ENCODE measurements at regions not wholly inside any gene's neighbourhood (a gene's known extent, or its start where the extent isn't known, plus 50 kb on each side); places are given as distances from the start of the nearest gene placed in this dataset.

GRCh38 chr3:159923956-159924355 is 64.7 kb upstream of the IL12A start:
- H3K4me1 ChIP-seq (ENCODE audit: insufficient read depth) = no peaks in the 10 kb centered on the region
- no peak overlapping the region for H3K4me2 ChIP-seq
- no peak overlapping the region for H2AFZ ChIP-seq
- H3K9me3 ChIP-seq (ENCODE audit: low read depth) = no peaks in the 10 kb centered on the region
- H3K27me3 ChIP-seq = no peaks in the 10 kb centered on the region
- no peaks in the 10 kb centered on the region for H4K20me1 ChIP-seq (ENCODE audit: insufficient read depth, poor library complexity, severe bottlenecking)
- no peaks in the 10 kb centered on the region for H3K36me3 ChIP-seq (replicated peaks; ENCODE audit: insufficient read depth, low read depth)
- 94% methylated on average over 6 of the region's 6 CpGs for WGBS (ENCODE audit: low lambda C conversion rate, missing lambda C conversion rate)
- H3K79me2 ChIP-seq = no peaks in the 10 kb centered on the region
- no peaks in the 10 kb centered on the region for H3K9me2 ChIP-seq (replicated peaks; ENCODE audit: insufficient read depth)
- no peak overlapping the region for H3K27ac ChIP-seq
- DNase-seq (ENCODE audit: low spot score) = no peak
- no peak overlapping the region for H3K4me3 ChIP-seq
- TF ChIP-seq CTCF (IDR thresholded peaks at IDR 0.05; ENCODE audit: poor library complexity) (no peak), EZH2phosphoT487 (IDR thresholded peaks at IDR 0.05; ENCODE audit: low read depth, severe bottlenecking, unreplicated experiment) (no peak)

DNA sequence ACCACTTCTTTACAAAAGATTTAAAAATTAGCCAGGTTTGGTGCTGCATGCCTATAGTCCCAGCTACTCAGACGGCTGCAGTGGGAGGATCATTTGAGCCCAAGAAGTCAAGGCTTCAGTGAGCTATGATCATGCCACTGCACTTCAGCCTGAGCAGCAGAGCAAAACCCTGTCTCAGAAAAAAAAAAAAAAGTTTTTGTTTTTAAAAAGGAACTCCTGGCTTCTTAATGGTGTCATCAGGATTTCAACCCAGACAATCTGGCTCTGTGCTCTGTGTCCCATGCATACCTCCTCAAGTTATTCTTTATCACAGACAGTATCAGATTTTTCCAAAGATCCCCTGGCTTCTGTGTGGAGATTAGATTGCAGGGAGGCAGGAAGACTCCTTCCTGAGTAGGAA is 64.2 kb upstream of the IL12A start:
- H3K27me3 ChIP-seq = no peaks in the 10 kb centered on the region

DNA sequence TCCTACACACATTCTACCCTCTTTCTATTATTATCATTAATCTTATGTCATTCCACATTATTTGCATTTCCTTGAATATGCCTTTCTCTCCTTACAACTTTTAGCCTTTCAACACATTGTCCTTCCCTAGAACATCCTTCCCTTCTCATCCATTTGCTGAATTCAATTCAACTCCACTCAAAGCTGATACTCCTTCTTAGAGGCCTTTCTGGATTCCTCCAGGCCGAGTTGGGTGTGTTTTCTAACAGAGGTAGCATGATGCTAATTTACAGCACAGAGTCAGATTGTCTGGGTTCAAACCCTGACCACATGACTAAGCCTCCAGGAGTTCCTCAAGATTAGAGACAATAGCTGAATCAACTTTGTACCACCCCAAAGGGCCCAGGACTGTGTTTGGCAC is 63.4 kb upstream of the IL12A start:
- no peak overlapping the region for H3K27ac ChIP-seq

More for the DNA sequence above, 64.2 kb upstream of the IL12A start:
- TF ChIP-seq EZH2phosphoT487 (IDR thresholded peaks at IDR 0.05; ENCODE audit: low read depth, severe bottlenecking, unreplicated experiment) = no peak
- TF ChIP-seq CTCF (IDR thresholded peaks at IDR 0.05; ENCODE audit: poor library complexity) = no peak
- no peak for TF ChIP-seq EZH2 (IDR thresholded peaks at IDR 0.05; ENCODE audit: borderline replicate concordance)
- Histone ChIP-seq H3K4me1 (ENCODE audit: insufficient read depth) (no peaks in the 10 kb centered on the region), H4K20me1 (ENCODE audit: insufficient read depth, poor library complexity, severe bottlenecking) (no peaks in the 10 kb centered on the region), H2AFZ (no peak overlapping the region), H3K9me3 (ENCODE audit: low read depth) (no peaks in the 10 kb centered on the region), H3K4me3 (no peak overlapping the region), H3K36me3 (replicated peaks; ENCODE audit: insufficient read depth, low read depth) (no peaks in the 10 kb centered on the region), H3K4me2 (no peak overlapping the region), H3K9me2 (replicated peaks; ENCODE audit: insufficient read depth) (no peaks in the 10 kb centered on the region), H3K79me2 (no peaks in the 10 kb centered on the region), H3K27ac (no peak overlapping the region)
- 86% methylated on average over 1 of the region's 1 CpG for WGBS (ENCODE audit: low lambda C conversion rate, missing lambda C conversion rate)
- no peak for DNase-seq (ENCODE audit: low spot score)

More for the DNA sequence above, 63.4 kb upstream of the IL12A start:
- no peaks in the 10 kb centered on the region for H3K79me2 ChIP-seq
- H3K4me3 ChIP-seq = no peak overlapping the region
- H3K4me2 ChIP-seq = no peak overlapping the region
- no peaks in the 10 kb centered on the region for H3K9me2 ChIP-seq (replicated peaks; ENCODE audit: insufficient read depth)
- no peaks in the 10 kb centered on the region for H3K36me3 ChIP-seq (replicated peaks; ENCODE audit: insufficient read depth, low read depth)
- no peak for DNase-seq (ENCODE audit: low spot score)
- no peaks in the 10 kb centered on the region for H3K9me3 ChIP-seq (ENCODE audit: low read depth)
- no peak overlapping the region for H2AFZ ChIP-seq
- H3K4me1 ChIP-seq (ENCODE audit: insufficient read depth) = no peaks in the 10 kb centered on the region
- H3K27me3 ChIP-seq = no peaks in the 10 kb centered on the region
- 96% methylated on average over 1 of the region's 1 CpG for WGBS (ENCODE audit: low lambda C conversion rate, missing lambda C conversion rate)
- no peak for TF ChIP-seq EZH2 (IDR thresholded peaks at IDR 0.05; ENCODE audit: borderline replicate concordance)
- TF ChIP-seq EZH2phosphoT487 (IDR thresholded peaks at IDR 0.05; ENCODE audit: low read depth, severe bottlenecking, unreplicated experiment) = no peak
- TF ChIP-seq CTCF (IDR thresholded peaks at IDR 0.05; ENCODE audit: poor library complexity) = no peak
- H4K20me1 ChIP-seq (ENCODE audit: insufficient read depth, poor library complexity, severe bottlenecking) = no peaks in the 10 kb centered on the region

All from hepatocyte (in vitro differentiated cells).